HCT116 (cell line): ENCODE measurements at regions not wholly inside any gene's neighbourhood (a gene's known extent, or its start where the extent isn't known, plus 50 kb on each side); places are given as distances from the start of the nearest gene placed in this dataset.

Source experiments
- ATAC-seq: fragments of 200-7000 bp; cut with Tn5 transposase; 2 replicates; pipeline ENCODE4 v1.9.1; 2020; ENCODE audit warnings: mild to moderate bottlenecking, moderate library complexity
- BruUV-seq: library from RNA; stranded (reverse); fragments of 400-500 nt; replicated peaks from 2 replicates; lab custom pipeline; 2021; lab: Mats Ljungman, UMichigan
- CTCF ChIA-PET: fragments of 300-600 bp; sonication (Branson Sonifier 250); formaldehyde crosslinking; loops from one replicate; lab custom pipeline; 2021; ENCODE audit warnings: antibody characterized with exemption; lab: Charles Lee
- POLR2A ChIA-PET: fragments of 300-600, 350-600 bp; sonication (Branson Sonifier 250); formaldehyde crosslinking; loops from one replicate; lab custom pipeline; 2021; ENCODE audit warnings: antibody characterized with exemption; lab: Charles Lee
- RAD21 ChIA-PET, 2 experiments: fragments of 300-600 bp; sonication (Branson Sonifier 250); formaldehyde crosslinking; loops; one replicate each; lab custom pipeline; 2023; ENCODE audit warnings: low total read pairs in 2 of 2; ENCODE audit not compliant: uncharacterized antibody in 2 of 2, unreplicated experiment in 2 of 2, low non-redundant PET in 1 of 2; lab: Charles Lee
- DNase-seq: peaks from one replicate; pipeline ENCODE4 v3.0.0-alpha.2; 2010; ENCODE audit warnings: low read depth, low spot score
- H2AFZ ChIP-seq: fragments of 200-600 bp; shearing (Covaris generic), sonication (generic); 2 replicates; pipeline ENCODE4 v1.6.1; 2017; ENCODE audit warnings: low read depth, mixed run types, mixed read lengths, antibody characterized with exemption, low read length; ENCODE audit not compliant: poor library complexity, severe bottlenecking
- H3K27ac ChIP-seq: 2 replicates; pipeline ENCODE4 v1.5.1; 2012; ENCODE audit warnings: low read depth, low read length
- H3K27me3 ChIP-seq: fragments of 200-600 bp; sonication (generic); 2 replicates; pipeline ENCODE4 v1.6.1; 2016; ENCODE audit warnings: mixed run types, low read length, mixed read lengths; ENCODE audit not compliant: insufficient read depth
- H3K36me3 ChIP-seq, 2 experiments: fragments of 200-500 bp in 1 of 2; fragments of 200-600 bp in 1 of 2; sonication (Bioruptor generic) in 1 of 2; sonication (generic) in 1 of 2; 2 replicates each; pipeline versions ENCODE4 v1.5.1 to v1.6.1; 2014 to 2016; ENCODE audit warnings: low read length in 2 of 2, inconsistent platforms in 1 of 2, mixed read lengths in 1 of 2, mixed run types in 1 of 2; ENCODE audit not compliant: insufficient read depth in 2 of 2, control insufficient read depth in 1 of 2
- H3K4me1 ChIP-seq, 2 experiments: fragments of 200-600 bp in 1 of 2; sonication (generic) in 1 of 2; 2 replicates each; pipeline versions ENCODE4 v1.5.1 to v1.6.1; 2012 to 2017; ENCODE audit warnings: low read length in 2 of 2, inconsistent platforms in 1 of 2, mild to moderate bottlenecking in 1 of 2, mixed read lengths in 1 of 2, mixed run types in 1 of 2, moderate library complexity in 1 of 2; ENCODE audit not compliant: insufficient read depth in 2 of 2, control insufficient read depth in 1 of 2
- H3K4me2 ChIP-seq: fragments of 200-600 bp; sonication (generic); 2 replicates; pipeline ENCODE4 v1.6.1; 2017; ENCODE audit warnings: mixed run types, low read length, mixed read lengths
- H3K4me3 ChIP-seq, 2 experiments: fragments of 200-600 bp in 1 of 2; sonication (generic) in 1 of 2; replicated peaks in 1 of 2; 2 replicates each; pipeline ENCODE4 v1.5.1; 2011 to 2016; ENCODE audit warnings: low read length in 2 of 2, control low read depth in 1 of 2, low read depth in 1 of 2, mild to moderate bottlenecking in 1 of 2, mixed read lengths in 1 of 2, mixed run types in 1 of 2
- H3K79me2 ChIP-seq: fragments of 200-600 bp; sonication (generic); 2 replicates; pipeline ENCODE4 v1.6.1; 2017; ENCODE audit warnings: mild to moderate bottlenecking, mixed run types, low read length, moderate library complexity, mixed read lengths; ENCODE audit not compliant: insufficient read depth
- H3K9ac ChIP-seq: fragments of 200-600 bp; sonication (generic); 2 replicates; pipeline ENCODE4 v1.6.1; 2016; ENCODE audit warnings: low read length, mixed read lengths
- H3K9me2 ChIP-seq: fragments of 200-600 bp; sonication (generic), shearing (Covaris generic); 2 replicates; pipeline ENCODE4 v1.6.1; 2017; ENCODE audit warnings: mixed run types, mild to moderate bottlenecking, moderate library complexity; ENCODE audit not compliant: insufficient read depth
- H3K9me3 ChIP-seq, 2 experiments: fragments of 200-500 bp in 1 of 2; fragments of 200-600 bp in 1 of 2; sonication (Bioruptor generic) in 1 of 2; sonication (generic) in 1 of 2; 2 replicates each; pipeline ENCODE4 v1.6.1; 2014 to 2017; ENCODE audit warnings: low read length in 2 of 2, mixed read lengths in 2 of 2, inconsistent platforms in 1 of 2, low read depth in 1 of 2, mild to moderate bottlenecking in 1 of 2, mixed run types in 1 of 2, moderate library complexity in 1 of 2; ENCODE audit not compliant: control insufficient read depth in 1 of 2, insufficient read depth in 1 of 2
- H4K20me1 ChIP-seq: fragments of 200-600 bp; sonication (generic), shearing (Covaris generic); 2 replicates; pipeline ENCODE4 v1.6.1; 2017; ENCODE audit warnings: mixed run types, mild to moderate bottlenecking, moderate library complexity; ENCODE audit not compliant: insufficient read depth
- CBX3 ChIP-seq: IDR thresholded peaks from 2 replicates; pipeline ENCODE4 v1.6.1; 2012; ENCODE audit warnings: low read depth
- JUND ChIP-seq: IDR thresholded peaks from 2 replicates; pipeline ENCODE4 v1.6.1; 2012
- POLR2A ChIP-seq: IDR thresholded peaks from 2 replicates; pipeline ENCODE4 v1.7.0; 2011; ENCODE audit warnings: borderline replicate concordance; ENCODE audit not compliant: insufficient read depth, insufficient read length; ENCODE audit errors: extremely low read depth
- REST ChIP-seq: IDR thresholded peaks from 2 replicates; pipeline ENCODE4 v1.6.1; 2012; ENCODE audit warnings: low read depth
- SP1 ChIP-seq: IDR thresholded peaks from 2 replicates; pipeline ENCODE4 v1.6.1; 2012; ENCODE audit warnings: low read depth
- ZBTB33 ChIP-seq: IDR thresholded peaks from 2 replicates; pipeline ENCODE4 v1.6.1; 2011; ENCODE audit warnings: mild to moderate bottlenecking, low read length, moderate library complexity; ENCODE audit not compliant: insufficient replicate concordance; ENCODE audit errors: extremely low read depth
- ZFX ChIP-seq: fragments of 450-650 bp; IDR thresholded peaks from 2 replicates; pipeline ENCODE4 v1.6.1; 2017
- ZNF274 ChIP-seq: fragments of 200-500 bp; sonication (Bioruptor generic); IDR thresholded peaks from 2 replicates; pipeline ENCODE4 v1.6.1; 2014; ENCODE audit warnings: mild to moderate bottlenecking, low read depth, low read length, inconsistent platforms
- intact Hi-C: fragments of 100-400 bp; cut with micrococcal nuclease; formaldehyde crosslinking; loops from 2 replicates; pipeline ENCODE4 v1.10.0; 2022

GRCh38 chr2:176421297-176422050 lies 152.2 kb downstream of the MTX2 start:
- POLR2A ChIA-PET, result interaction anchor here (0.6 kb wide), 1 partner anchor 108 kb away, joined by 3 read pairs; no protein-coding TSS in a partner anchor
- H3K79me2 ChIP-seq, result no peaks in the 10 kb centered on the region
- no peak for TF ChIP-seq POLR2A
- TF ChIP-seq SP1, result no peak
- no peak for TF ChIP-seq CBX3
- TF ChIP-seq ZNF274, result no peak
- TF ChIP-seq REST, result no peak
- TF ChIP-seq ZBTB33, result no peak
- TF ChIP-seq ZFX, result no peak
- TF ChIP-seq JUND, result no peak
- no peaks in the 10 kb centered on the region for H4K20me1 ChIP-seq
- ATAC-seq (no peak), DNase-seq (no peak)
- H3K4me3 ChIP-seq, result no peak overlapping the region
- H2AFZ ChIP-seq, result no peak overlapping the region
- H3K27me3 ChIP-seq, result no peaks in the 10 kb centered on the region; the same call in 1 of the 2 replicates
- no peaks in the 10 kb centered on the region for H3K9me2 ChIP-seq
- no TSS peak for BruUV-seq
- no peaks in the 10 kb centered on the region for H3K36me3 ChIP-seq
- intact Hi-C loops, result no loop called here
- no peaks in the 10 kb centered on the region for H3K9me3 ChIP-seq
- CTCF ChIA-PET, result interaction anchor here (1.0 kb wide), 1 partner anchor 34 kb away, joined by 3 read pairs; no protein-coding TSS in a partner anchor
- peaks cover 0 to 6% of the 10 kb centered on the region in 2 experiments; a peak in 1 of 4 replicates for H3K4me1 ChIP-seq
- RAD21 ChIA-PET, result no interaction called here
- H3K9ac ChIP-seq, result no peak overlapping the region
- H3K4me2 ChIP-seq, result no peak overlapping the region
- no peak overlapping the region for H3K27ac ChIP-seq
